PC-9 (cell line): ENCODE measurements at regions not wholly inside any gene's neighbourhood (a gene's known extent, or its start where the extent isn't known, plus 50 kb on each side); places are given as distances from the start of the nearest gene placed in this dataset.

Source experiments
- BruUV-seq: library from RNA; stranded (reverse); fragments of 400-500 nt; replicated peaks from 2 replicates; lab custom pipeline; 2021; lab: Mats Ljungman, UMichigan
- CTCF ChIA-PET: fragments of 300-600 bp; sonication (Branson Sonifier 250); formaldehyde crosslinking; loops from one replicate; lab custom pipeline; 2022; ENCODE audit warnings: antibody characterized with exemption; lab: Charles Lee
- POLR2A ChIA-PET: fragments of 300-600 bp; sonication (Branson Sonifier 250); formaldehyde crosslinking; loops from one replicate; lab custom pipeline; 2022; ENCODE audit warnings: antibody characterized with exemption; ENCODE audit not compliant: unreplicated experiment; lab: Charles Lee
- DNase-seq, 2 experiments: peaks; one replicate each; pipeline versions ENCODE4 v3.0.0 to v3.0.0-alpha.2; 2015 to 2022; ENCODE audit warnings: mixed read lengths in 1 of 2
- H2AFZ ChIP-seq: fragments of 200-600 bp; sonication (generic); 2 replicates; pipeline ENCODE4 v1.8.1; 2017; ENCODE audit warnings: antibody characterized with exemption
- H3F3A ChIP-seq: fragments of 200-600 bp; sonication (generic); 2 replicates; pipeline ENCODE4 v1.8.1; 2017; ENCODE audit warnings: antibody characterized with exemption, mild to moderate bottlenecking, low read depth; ENCODE audit not compliant: insufficient read depth
- H3K27ac ChIP-seq: fragments of 200-600 bp; sonication (generic); 2 replicates; pipeline ENCODE4 v1.6.1; 2016; ENCODE audit warnings: mixed run types
- H3K27me3 ChIP-seq: fragments of 200-600 bp; sonication (generic); 2 replicates; pipeline ENCODE4 v1.6.1; 2016; ENCODE audit warnings: low read depth, mixed run types; ENCODE audit not compliant: insufficient read depth
- H3K36me3 ChIP-seq: fragments of 200-600 bp; sonication (generic); 2 replicates; pipeline ENCODE4 v1.6.1; 2016; ENCODE audit warnings: low read depth, mixed run types
- H3K4me1 ChIP-seq: fragments of 200-600 bp; sonication (generic); replicated peaks from 2 replicates; pipeline ENCODE4 v1.6.1; 2016; ENCODE audit warnings: mixed run types; ENCODE audit not compliant: insufficient read depth
- H3K4me2 ChIP-seq: fragments of 200-600 bp; sonication (generic); 2 replicates; pipeline ENCODE4 v1.6.1; 2017; ENCODE audit warnings: mixed run types
- H3K4me3 ChIP-seq: fragments of 200-600 bp; sonication (generic); 2 replicates; pipeline ENCODE4 v1.6.1; 2016; ENCODE audit warnings: mixed run types
- H3K79me2 ChIP-seq: fragments of 200-600 bp; sonication (generic); 2 replicates; pipeline ENCODE4 v1.6.1; 2017; ENCODE audit warnings: low read depth, mixed run types
- H3K9me2 ChIP-seq: fragments of 200-600 bp; sonication (generic); 2 replicates; pipeline ENCODE4 v1.8.1; 2017; ENCODE audit warnings: mild to moderate bottlenecking; ENCODE audit not compliant: insufficient read depth
- H3K9me3 ChIP-seq: fragments of 200-600 bp; sonication (generic); 2 replicates; pipeline ENCODE4 v1.8.1; 2016; ENCODE audit warnings: low read depth; ENCODE audit not compliant: insufficient read depth
- H4K20me1 ChIP-seq: fragments of 200-600 bp; sonication (generic); 2 replicates; pipeline ENCODE4 v1.8.1; 2017; ENCODE audit not compliant: insufficient read depth
- EZH2 ChIP-seq: fragments of 200-600 bp; sonication (generic); IDR thresholded peaks from 2 replicates; pipeline ENCODE4 v1.8.0; 2017; ENCODE audit warnings: antibody characterized with exemption, low read depth
- intact Hi-C: fragments of 100-400 bp; cut with micrococcal nuclease; formaldehyde crosslinking; loops from one replicate; pipeline ENCODE4 v1.10.0; 2022; ENCODE audit not compliant: unreplicated experiment
- TF ChIP-seq, protein P1 (sequence below): fragments of 200-600 bp; sonication (generic); conservative IDR thresholded peaks from 2 replicates; pipeline ENCODE4 v1.6.1; 2017; ENCODE audit warnings: mixed run types, antibody characterized with exemption, mild to moderate bottlenecking, moderate library complexity

DNA sequence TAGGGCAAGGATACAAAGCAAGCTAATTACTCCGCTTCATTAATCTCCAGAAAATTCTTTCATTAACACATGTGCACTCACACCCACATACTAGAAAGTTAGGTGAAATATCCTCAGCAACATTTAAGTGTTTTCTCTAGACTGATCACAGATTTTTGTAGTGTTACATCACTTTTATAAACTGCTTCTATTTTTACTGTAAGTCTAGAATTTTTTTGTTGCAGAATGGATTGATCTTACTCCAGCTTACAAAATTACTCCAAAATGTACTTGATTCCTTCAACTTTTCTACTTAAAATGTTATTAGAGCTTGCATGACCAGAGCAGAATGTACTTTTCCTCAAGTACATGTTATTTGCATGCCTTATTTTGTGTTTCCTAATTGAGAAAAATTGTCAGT, 2325.2 kb downstream of the PCDH7 start:
- Histone ChIP-seq H3K4me2 (no peak overlapping the region), H2AFZ (no peak overlapping the region), H3K9me2 (no peaks in the 10 kb centered on the region; the same call in 1 of the 2 replicates), H3K9me3 (no peaks in the 10 kb centered on the region), H3K27ac (no peak overlapping the region), H3K79me2 (no peaks in the 10 kb centered on the region), H3K4me1 (no peaks in the 10 kb centered on the region), H3K4me3 (no peak overlapping the region), H4K20me1 (no peaks in the 10 kb centered on the region), H3K27me3 (no peaks in the 10 kb centered on the region), H3K36me3 (no peaks in the 10 kb centered on the region), H3F3A (no peaks in the 10 kb centered on the region)
- BruUV-seq = no TSS peak
- POLR2A ChIA-PET = no interaction called here
- intact Hi-C loops = no loop called here
- CTCF ChIA-PET = no interaction called here
- DNase-seq = no peak
- TF ChIP-seq, protein P1, sequence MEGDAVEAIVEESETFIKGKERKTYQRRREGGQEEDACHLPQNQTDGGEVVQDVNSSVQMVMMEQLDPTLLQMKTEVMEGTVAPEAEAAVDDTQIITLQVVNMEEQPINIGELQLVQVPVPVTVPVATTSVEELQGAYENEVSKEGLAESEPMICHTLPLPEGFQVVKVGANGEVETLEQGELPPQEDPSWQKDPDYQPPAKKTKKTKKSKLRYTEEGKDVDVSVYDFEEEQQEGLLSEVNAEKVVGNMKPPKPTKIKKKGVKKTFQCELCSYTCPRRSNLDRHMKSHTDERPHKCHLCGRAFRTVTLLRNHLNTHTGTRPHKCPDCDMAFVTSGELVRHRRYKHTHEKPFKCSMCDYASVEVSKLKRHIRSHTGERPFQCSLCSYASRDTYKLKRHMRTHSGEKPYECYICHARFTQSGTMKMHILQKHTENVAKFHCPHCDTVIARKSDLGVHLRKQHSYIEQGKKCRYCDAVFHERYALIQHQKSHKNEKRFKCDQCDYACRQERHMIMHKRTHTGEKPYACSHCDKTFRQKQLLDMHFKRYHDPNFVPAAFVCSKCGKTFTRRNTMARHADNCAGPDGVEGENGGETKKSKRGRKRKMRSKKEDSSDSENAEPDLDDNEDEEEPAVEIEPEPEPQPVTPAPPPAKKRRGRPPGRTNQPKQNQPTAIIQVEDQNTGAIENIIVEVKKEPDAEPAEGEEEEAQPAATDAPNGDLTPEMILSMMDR = no peak
- no peak for TF ChIP-seq EZH2

DNA sequence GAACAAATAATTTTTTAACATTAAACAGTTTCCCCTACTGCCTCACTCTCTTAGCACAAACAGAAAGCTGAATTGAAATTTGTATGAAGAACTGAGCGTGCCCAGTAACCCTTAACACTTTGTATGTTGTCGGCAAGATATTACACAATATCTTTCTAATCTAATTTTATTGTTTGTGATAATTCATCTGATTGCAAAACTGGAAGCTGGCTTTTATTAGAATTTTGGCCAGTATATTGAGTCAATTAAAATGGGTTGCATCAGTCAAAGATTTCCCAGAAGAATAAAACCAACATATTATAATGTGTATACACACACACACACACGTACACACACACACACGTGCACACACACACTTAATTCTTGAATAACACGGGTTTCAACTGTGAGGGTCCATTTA, 2332.1 kb downstream of the PCDH7 start:
- H2AFZ ChIP-seq = no peak overlapping the region
- POLR2A ChIA-PET = no interaction called here
- H3K9me3 ChIP-seq = no peaks in the 10 kb centered on the region
- H3F3A ChIP-seq = no peaks in the 10 kb centered on the region
- H3K4me2 ChIP-seq = no peak overlapping the region
- no peaks in the 10 kb centered on the region for H3K4me1 ChIP-seq
- no TSS peak for BruUV-seq
- no peaks in the 10 kb centered on the region for H3K9me2 ChIP-seq
- intact Hi-C loops = no loop called here
- no peaks in the 10 kb centered on the region for H3K27me3 ChIP-seq
- H4K20me1 ChIP-seq = no peaks in the 10 kb centered on the region
- no peak overlapping the region for H3K27ac ChIP-seq
- H3K79me2 ChIP-seq = no peaks in the 10 kb centered on the region
- H3K4me3 ChIP-seq = no peak overlapping the region
- CTCF ChIA-PET = no interaction called here
- no peak for DNase-seq
- no peaks in the 10 kb centered on the region for H3K36me3 ChIP-seq
- no peak for TF ChIP-seq EZH2
- TF ChIP-seq, protein P1 = no peak

DNA sequence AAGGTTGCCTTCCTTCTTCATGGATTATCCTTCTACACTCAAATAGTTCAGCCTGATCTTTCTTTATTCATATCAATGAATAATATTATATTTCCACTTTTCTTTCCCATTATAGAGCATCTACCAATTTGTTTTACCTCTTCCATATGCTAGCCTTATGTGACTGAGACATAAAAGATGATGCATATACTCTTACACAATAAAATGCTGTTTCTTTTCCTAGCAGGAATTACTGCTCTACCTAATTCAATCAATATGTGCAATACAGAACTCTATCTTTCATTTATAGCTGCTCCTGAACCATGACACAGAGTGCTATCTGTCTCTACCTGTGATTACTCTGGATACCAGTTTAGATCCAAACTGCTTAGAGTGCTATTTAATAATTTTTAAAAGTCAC, 2334.0 kb downstream of the PCDH7 start:
- no peak for TF ChIP-seq EZH2
- TF ChIP-seq, protein P1 = no peak
- no peaks in the 10 kb centered on the region for H3F3A ChIP-seq
- no peaks in the 10 kb centered on the region for H4K20me1 ChIP-seq
- no peaks in the 10 kb centered on the region for H3K4me1 ChIP-seq
- H3K36me3 ChIP-seq = no peaks in the 10 kb centered on the region
- no peak overlapping the region for H2AFZ ChIP-seq
- no peaks in the 10 kb centered on the region for H3K27me3 ChIP-seq
- no peak overlapping the region for H3K27ac ChIP-seq
- H3K9me2 ChIP-seq = no peaks in the 10 kb centered on the region
- no TSS peak for BruUV-seq
- DNase-seq = no peak
- no peak overlapping the region for H3K4me2 ChIP-seq
- no peaks in the 10 kb centered on the region for H3K79me2 ChIP-seq
- H3K4me3 ChIP-seq = no peak overlapping the region
- POLR2A ChIA-PET = no interaction called here
- H3K9me3 ChIP-seq = no peaks in the 10 kb centered on the region
- CTCF ChIA-PET = no interaction called here
- intact Hi-C loops = no loop called here
